Right ventricle myocardium inferior (tissue), 1 donor: ENCODE measurements at regions not wholly inside any gene's neighbourhood (a gene's known extent, or its start where the extent isn't known, plus 50 kb on each side); places are given as distances from the start of the nearest gene placed in this dataset.

ENCODE experiments used
- ATAC-seq: fragments of 200-7000 bp; cut with Tn5 transposase; one replicate; pipeline ENCODE4 v1.9.1; 2020; ENCODE audit warnings: mild to moderate bottlenecking, moderate library complexity
- DNase-seq: peaks from one replicate; pipeline ENCODE4 v3.0.0; 2021; ENCODE audit errors: missing footprints
- intact Hi-C: fragments of 100-400 bp; cut with DNase I; formaldehyde crosslinking; loops from one replicate; pipeline ENCODE4 v1.11.0; 2022
- donor health status: DM: no; HTN: yes; CAD: no; lungs with severe emphysema.

DNA sequence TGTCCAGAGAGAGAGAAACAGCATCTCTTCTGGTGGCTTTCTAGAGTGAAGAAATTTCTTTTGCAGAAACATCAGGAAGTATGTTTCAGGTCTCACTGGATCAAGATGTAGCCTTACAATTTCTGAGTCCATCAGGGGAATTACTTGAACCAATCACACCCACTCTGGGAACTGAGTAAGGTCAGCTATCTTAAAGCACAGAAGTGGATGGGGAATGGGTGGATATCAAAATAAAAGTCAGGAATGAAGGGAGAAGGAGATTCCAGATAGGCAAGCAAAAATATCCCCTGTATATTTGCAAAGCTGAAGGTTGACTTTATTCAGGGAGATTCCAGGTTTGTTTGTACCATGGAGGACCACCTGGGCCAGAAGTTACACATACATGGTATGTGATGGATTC, 188.0 kb downstream of the CYRIA start:
- DNase-seq: no peak
- intact Hi-C loops: no loop called here
- ATAC-seq: no peak

DNA sequence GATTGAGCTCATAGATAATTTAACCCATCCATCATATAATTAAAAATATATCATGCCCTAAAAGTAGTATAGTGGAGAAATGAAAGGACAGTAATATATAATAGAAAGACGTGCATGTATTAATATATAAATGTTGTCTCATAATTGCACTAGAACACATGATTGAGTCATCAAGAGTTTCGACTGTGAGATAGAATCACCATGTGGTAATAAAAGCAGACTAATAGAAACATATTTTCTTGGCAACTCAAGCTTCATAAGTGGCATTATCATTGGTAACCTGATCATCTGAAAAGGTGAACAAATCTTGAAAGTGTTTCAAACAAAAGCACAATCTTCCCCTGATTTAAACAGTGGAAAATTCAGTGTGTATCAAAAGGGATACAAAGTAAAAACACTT, 188.8 kb downstream of the CYRIA start:
- DNase-seq: no peak
- ATAC-seq: no peak
- intact Hi-C loops: no loop called here

DNA sequence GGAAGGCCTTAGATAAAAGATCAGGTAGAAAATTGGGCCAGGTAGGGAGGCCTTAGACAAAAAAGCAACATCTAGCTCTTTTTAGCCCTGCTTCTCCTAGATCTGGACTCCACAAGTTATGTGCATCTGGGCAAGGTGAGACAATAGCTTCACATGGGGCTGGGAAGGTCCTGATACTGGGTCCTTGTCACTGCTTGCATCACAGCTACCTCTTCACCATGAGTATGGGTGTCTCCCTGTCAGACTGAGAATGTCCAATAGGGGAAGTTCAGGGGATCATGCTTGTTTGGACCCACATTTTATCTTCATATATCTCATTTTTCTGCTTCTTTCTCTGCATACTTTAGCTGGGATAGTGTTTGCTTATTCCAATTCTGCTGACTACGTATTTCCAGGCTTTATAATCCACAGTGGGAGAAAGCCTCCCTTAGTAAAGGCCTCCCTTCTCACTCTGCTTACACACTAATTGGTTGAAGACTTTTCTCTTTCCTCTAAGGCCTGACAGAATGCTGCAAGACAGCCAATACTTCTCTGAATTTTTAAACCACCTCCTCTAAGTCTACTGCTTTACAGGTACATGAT, 189.6 kb downstream of the CYRIA start:
- DNase-seq (no peak), ATAC-seq (no peak)
- intact Hi-C loops: no loop called here

DNA sequence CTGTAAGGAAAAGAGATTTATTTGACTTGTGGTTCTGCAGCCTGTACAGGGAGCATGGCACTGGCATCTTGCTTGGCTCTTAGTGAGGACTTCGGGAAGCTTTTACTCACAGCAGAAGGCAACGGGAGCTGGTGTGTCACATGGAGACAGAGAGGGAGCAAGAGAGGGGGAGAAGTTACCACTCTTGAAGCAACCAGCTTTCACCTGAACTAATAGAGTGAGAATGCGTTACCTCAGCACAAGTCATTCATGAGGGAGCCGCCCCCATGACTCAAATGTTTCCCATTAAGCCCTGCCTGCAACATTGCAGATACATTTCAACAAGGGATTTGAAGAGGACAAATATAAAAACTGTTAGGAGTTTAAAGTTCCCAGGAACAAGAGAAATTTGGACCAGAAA, 190.0 kb downstream of the CYRIA start:
- intact Hi-C loops: no loop called here
- DNase-seq (no peak), ATAC-seq (no peak)

DNA sequence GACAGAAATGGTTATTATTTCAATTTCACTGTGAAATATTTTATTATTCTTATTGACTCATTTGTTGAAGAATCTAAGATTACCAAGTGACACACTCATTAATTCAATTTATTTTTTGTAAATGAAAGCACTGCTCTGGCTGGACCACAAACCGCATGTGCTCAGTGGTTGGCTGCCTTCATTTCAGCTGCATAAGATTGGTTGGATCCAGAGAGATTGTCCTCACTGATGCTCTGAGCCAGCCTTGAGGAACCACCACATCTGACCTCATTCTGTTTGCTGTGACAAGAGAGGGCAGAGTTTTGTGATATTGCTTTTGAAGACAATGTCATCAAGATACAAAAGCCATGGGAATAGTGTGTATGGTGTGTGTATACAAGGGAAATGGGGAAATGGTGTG, 192.1 kb downstream of the CYRIA start:
- intact Hi-C loops: no loop called here
- no peak for ATAC-seq
- DNase-seq: no peak

DNA sequence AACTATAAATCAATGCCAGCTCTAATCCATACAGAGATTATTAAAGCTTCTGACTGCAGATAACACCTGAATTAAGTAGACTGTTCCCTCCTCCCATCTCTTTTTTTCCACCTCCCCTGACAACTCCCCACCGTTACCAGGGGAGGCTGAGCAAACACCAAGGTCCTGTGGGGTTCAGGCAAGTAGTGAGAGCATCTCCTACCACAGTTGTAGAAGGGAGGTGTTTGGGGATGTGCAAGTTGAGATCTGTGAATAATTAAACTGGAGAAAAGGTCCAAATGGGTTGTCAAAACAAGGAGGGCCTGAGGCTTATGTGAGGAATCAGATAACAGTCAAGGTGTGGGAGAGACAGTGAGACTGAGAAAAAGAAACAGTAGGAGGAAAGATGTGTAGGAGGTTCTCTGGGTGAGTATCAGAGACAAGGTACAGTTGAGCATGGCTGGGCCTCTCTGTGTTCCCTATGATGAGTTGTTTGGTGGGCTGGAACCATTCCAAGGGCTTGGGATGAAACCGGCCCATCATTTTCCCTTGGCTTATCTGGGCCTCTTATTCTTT, 194.6 kb downstream of the CYRIA start:
- ATAC-seq: no peak
- intact Hi-C loops: no loop called here
- DNase-seq: no peak

DNA sequence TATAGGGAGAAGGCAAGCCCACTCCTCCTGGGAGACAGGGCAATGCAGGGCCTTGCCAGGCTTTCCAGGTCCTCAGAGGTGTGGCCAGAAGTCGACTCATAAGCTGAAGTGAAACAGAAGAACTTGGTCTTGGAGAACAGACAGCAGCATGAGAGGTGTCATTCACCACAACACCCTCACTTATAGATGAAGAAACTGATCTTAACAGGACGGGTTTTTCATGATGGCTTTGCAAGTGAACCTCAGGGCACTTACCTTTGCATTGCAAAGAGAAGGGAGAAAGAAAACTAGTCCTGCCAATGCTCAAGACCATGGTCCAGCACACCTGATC, 198.8 kb downstream of the CYRIA start:
- DNase-seq: no peak
- ATAC-seq: no peak
- intact Hi-C loops: no loop called here

DNA sequence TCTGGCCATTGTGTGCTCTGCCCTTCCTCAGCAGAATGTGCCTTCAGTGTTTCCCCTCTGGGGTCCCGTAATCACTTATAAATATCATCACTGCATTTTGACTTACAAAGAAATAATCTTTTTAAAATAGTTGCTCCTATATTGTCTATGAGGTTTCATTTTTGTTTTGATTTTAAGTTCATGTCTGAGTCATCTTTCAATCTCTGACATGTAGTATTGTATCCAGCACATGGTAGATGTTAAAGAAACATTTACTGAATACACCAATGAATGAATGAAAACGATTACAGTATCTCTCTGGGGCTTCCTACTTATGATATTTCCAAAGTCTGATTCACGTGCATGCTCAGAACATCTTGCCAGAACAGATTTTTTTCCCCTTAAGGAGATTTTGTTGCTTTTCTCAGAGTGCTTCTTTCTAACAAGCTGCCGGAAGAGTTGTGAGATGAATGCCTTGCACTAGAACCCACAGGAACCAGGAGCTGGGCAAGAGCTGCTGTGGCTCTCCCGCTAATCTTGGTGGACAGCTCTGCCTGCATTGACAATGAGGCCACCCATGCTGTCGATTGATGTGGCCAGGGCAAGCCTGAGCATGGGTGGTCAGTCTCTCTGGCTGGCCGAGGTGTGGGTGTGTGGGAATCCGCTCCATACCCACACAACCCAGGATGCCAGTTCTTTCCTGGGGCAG, 199.4 kb downstream of the CYRIA start:
- DNase-seq (no peak), ATAC-seq (no peak)
- intact Hi-C loops: no loop called here

DNA sequence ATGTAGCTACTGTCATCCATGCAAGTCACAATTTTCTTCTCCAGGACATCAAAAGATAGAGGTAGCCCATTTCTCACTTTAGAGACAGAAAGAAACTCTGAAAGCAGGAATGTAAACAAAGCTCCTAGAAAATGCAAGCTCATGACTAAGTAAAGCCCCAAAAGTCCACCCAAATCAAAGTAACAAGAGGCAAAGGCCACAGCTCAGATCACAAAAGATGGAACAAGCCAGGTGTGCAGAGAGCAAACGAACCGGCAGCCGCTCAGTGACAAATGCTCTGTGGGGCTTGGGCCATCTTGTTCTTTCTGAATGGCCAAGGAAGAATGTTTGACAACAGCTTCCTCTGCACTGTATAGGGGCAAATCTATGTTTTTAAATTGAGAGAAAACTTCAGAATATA, 201.0 kb downstream of the CYRIA start:
- DNase-seq (no peak), ATAC-seq (no peak)

DNA sequence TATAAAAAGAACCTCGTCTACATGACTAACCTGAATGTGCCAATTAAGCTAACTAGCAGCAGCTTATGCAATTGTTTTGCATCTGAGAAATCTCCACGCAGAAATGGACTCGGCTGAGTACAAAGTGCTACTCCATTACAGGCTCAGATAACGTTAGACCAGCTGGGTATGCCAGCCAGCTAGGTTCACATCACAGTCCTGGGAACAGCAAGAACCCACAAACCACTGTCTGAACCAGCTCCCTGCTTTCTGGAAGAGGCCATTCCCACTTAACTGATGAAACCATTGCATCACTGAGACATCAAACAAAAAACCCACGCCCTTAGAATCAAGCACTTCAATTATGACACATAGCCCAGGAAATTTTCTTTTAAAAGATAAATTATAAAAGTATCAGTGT, 202.7 kb downstream of the CYRIA start:
- DNase-seq (no peak), ATAC-seq (no peak)
- intact Hi-C loops: no loop called here

More for the DNA sequence above, 201.0 kb downstream of the CYRIA start:
- intact Hi-C loops: no loop called here

DNA sequence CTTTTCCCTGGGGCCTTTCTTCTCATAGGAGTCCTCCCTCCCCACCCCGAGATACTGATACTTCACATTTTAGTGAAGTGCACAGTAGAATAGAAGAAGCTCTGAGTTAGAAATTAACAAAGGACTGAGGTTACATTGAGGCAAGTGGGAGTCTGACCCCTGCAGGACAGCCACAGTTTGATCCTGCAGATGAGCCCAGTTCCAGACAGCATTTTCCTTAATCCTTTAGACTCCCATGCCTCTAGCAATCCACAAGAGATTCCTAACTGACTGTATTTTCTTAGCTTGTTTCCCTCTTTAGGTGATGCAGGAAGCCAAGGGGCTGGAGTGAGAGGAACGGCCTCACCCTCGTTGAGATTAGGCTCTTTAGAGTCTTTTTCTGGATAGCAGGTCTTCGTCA, 204.0 kb downstream of the CYRIA start:
- DNase-seq (no peak), ATAC-seq (no peak)
- intact Hi-C loops: no loop called here

DNA sequence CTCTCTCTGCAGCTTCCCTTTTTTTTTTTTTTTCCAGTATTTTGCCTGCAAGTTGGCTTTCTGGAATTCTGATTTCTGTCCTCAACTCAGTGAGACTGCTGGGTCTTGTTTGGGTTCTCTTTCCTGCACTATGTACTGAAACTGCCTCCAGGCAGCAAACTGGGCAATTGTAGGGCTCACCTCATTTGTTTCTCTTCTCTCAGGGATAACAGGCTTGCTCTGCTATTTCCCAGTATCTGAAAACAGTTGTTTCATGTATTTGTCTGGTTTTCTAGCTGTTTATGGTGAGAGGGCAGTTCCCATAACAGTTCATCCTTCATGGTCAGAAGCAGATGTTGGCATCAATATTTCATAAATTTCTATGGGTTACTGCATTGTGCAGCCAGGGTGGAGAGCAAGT, 206.0 kb downstream of the CYRIA start:
- intact Hi-C loops: no loop called here
- DNase-seq: no peak
- ATAC-seq: no peak

DNA sequence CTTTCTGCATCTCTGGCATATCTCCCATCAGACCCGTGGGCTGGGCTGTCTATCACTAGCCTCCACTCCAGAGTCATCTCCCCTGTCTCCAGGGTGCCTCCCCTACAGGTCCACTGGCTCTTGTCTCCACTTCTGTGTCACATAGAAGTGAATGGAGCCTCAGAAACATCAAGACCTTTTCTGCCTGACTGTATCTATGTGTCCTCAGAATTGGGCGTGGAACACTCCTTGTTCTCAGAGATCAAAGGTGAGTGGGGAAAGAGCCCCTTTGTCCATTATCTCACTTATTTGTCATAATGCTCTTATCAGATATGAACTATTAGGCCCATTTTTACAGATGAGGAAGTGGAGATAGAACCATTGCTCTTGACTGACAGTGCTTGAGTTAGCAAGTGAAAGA, 211.0 kb downstream of the CYRIA start:
- ATAC-seq: no peak
- intact Hi-C loops: no loop called here
- no peak for DNase-seq

DNA sequence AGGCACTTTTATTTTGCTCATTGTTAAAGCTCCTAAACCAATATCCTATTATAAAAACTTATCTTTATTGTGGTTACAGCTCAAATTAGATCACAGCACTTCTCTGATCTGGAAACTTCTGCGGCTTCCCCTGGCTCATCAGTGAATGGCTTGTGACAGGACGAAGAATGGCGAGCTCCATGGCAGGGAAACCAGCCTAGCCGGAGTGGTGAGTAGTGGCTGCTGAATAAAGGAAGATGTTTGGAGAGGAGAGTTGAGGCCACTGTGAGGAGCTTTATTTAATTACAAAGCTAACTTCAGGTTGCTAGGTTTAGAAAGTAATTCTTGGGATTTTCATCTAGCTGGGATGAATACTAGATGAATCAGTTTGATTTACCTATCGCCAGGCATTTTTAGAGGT, 213.5 kb downstream of the CYRIA start:
- no peak for ATAC-seq
- DNase-seq: no peak
- intact Hi-C loops: no loop called here

DNA sequence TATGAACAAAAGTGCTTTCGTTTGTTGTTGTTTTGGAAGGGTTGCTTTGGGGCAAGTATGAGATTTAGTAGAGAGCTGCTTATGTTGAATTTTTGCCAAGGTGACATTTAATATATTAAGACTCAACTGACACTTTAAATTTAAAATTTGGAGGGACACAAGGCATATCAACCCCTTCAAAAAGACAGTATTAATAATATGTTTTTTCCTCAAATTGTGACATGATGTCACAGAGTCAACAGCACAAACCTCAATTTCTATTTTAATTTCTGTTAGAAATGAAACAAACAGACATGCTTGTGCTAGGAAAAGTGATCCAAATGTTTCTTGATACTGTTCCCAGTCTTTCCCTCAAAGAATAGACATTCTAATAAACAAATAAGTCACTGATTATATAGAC, 218.9 kb downstream of the CYRIA start:
- ATAC-seq (no peak), DNase-seq (no peak)
- intact Hi-C loops: no loop called here

DNA sequence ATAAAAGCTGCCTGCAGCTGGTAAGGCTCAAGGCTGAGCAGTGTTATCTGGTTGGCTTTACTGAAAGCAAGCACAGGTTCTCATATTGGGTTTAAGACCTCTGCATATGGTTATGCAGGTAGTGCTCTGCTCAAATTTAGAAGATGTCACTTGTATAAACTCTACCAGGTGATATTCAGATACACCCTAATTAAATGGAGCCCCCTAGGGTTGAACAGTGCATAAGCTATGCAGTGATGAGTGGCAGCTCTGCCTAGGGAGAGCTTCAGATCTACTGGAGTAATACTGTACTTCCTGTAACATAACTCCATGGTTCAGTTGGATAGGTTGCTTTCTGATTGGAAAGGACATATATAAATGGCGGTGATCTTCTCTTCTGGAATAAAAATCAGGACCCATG, 222.7 kb downstream of the CYRIA start:
- DNase-seq (no peak), ATAC-seq (no peak)
- intact Hi-C loops: no loop called here

DNA sequence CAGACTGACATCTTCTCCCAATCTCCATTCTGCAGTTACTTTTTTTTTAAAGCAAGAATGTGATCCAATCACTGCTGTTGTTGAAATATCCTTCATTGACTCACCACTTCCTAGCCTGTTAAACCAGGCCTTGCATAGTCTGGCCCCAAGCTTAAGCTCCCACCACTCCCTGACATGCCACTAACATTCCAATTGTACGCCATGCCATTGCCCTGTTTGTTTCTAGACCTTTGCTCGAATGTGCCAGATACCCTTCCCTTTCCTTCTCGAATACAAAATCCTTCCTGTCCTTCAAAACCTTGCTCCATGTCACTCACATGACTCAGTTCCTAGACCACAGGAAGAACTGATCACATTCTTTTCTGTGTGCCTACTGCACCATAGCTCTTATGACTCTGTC, 224.2 kb downstream of the CYRIA start:
- DNase-seq (no peak), ATAC-seq (no peak)
- intact Hi-C loops: no loop called here

DNA sequence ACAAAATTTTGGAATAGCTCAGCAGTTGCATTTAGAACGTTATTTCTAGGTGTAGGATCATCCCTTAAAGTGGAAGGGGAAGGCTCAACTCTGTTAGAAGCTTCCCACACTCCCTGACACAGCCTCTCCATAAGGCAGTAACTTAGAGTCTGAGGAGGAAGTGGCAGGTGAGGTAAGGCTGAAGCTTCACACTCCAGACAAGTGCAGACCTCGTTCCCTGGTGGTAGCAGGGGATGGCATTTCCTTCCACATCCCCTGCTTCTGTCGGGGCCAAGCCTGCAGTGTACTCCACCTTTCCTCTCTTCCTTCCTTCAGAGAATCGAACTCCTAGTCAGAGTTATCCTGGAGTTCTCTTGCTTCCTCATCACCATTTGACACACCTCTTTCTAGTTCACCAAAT, 224.7 kb downstream of the CYRIA start:
- DNase-seq (no peak), ATAC-seq (no peak)
- intact Hi-C loops: no loop called here

DNA sequence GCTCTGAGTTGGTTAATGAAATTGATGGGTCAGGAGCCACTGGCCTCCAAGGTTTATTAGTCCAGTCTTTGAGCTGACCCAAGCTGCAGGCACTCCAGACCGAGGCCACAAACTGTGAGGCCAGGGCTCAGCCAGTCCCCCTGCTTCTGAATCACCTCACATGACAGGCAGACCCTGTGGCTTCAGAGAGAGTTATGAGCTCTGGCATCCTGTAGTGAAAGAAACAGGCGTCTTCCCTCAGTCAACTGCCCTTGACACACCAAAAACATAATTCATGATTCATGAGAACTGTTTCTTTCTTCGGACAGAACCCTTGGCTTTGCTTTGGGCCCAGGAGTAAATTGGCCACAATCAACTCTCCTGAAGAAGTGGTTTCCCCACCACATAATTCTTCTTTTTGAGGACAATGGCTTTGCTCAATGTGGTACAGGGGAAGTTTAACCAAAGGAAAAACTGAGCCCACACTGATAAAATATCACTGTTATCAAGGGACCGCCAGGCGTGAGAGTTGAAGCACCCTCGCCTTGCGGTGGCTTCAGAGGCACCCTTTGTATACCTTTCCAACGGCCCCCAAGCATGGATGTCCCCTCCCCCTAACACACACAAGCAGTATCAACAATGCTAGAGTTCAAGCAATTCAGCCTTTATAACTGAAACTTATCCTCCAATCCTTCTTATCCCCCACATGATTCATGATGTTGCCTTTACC, 226.9 kb downstream of the CYRIA start:
- ATAC-seq (no peak), DNase-seq (no peak)
- intact Hi-C loops: no loop called here

DNA sequence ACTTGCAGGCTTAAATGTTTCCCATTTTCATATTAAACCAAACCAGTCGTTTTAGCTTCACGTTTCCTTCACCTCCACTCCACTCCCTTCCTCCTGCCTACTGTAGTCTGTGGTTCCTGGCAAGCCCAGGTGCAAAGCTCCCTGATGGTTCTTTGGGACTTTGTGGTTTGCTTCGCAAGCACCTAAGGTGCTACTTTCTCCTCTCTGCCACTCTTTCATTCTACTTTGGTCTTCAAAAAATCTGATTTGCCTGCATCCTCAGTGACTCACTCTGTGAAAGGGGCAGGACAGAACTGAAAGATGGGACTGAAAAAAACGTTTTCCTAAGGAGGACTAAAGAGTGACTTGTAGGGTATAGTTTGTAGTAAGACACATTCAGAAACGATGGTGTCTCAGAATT, 228.4 kb downstream of the CYRIA start:
- intact Hi-C loops: no loop called here
- DNase-seq (no peak), ATAC-seq (no peak)
